Suprapubic skin (tissue), 4 donors: ENCODE measurements at regions not wholly inside any gene's neighbourhood (a gene's known extent, or its start where the extent isn't known, plus 50 kb on each side); places are given as distances from the start of the nearest gene placed in this dataset.

Source experiments
- DNase-seq, 2 donors: peaks; one replicate each; pipeline ENCODE4 v3.0.0-alpha.2; 2019; ENCODE audit warnings: low spot score in 2 of 2
- H3K27ac ChIP-seq: fragments of 200-600 bp; sonication (generic); one replicate; pipeline ENCODE4 v1.5.1; 2019
- H3K27me3 ChIP-seq: fragments of 200-600 bp; sonication (generic); one replicate; pipeline ENCODE4 v1.5.1; 2019
- H3K36me3 ChIP-seq: fragments of 200-600 bp; sonication (generic); one replicate; pipeline ENCODE4 v1.5.1; 2019
- H3K4me1 ChIP-seq: fragments of 200-600 bp; sonication (generic); one replicate; pipeline ENCODE4 v1.5.1; 2019
- H3K4me3 ChIP-seq: fragments of 200-600 bp; sonication (generic); one replicate; pipeline ENCODE4 v1.5.1; 2019; ENCODE audit warnings: mild to moderate bottlenecking
- H3K9me3 ChIP-seq: fragments of 200-600 bp; sonication (generic); one replicate; pipeline ENCODE4 v1.5.1; 2019
- EP300 ChIP-seq: sonication (generic); formaldehyde crosslinking; IDR thresholded peaks from one replicate; pipeline ENCODE4 v1.6.1; 2017; ENCODE audit warnings: antibody characterized with exemption
- POLR2A ChIP-seq, 2 donors: fragments of 450-650 bp; IDR thresholded peaks; one replicate each; pipeline ENCODE4 v1.6.1; 2017; ENCODE audit warnings: antibody characterized with exemption in 2 of 2, mild to moderate bottlenecking in 2 of 2, moderate library complexity in 2 of 2
- POLR2AphosphoS5 ChIP-seq, 3 donors: sonication (generic); formaldehyde crosslinking; IDR thresholded peaks; one replicate each; pipeline ENCODE4 v1.6.1; 2017; ENCODE audit warnings: antibody characterized with exemption in 3 of 3
- WGBS: methylation state at CpG from one replicate; pipeline ENCODE4 v1.1.5; 2018; 5-methylcytosine and 5-hydroxymethylcytosine counted together
- TF ChIP-seq, protein P1 (sequence below), 2 donors: fragments of 200-600 bp in 1 of 2; fragments of 450-650 bp in 1 of 2; sonication (generic) in 1 of 2; IDR thresholded peaks; one replicate each; pipeline ENCODE4 v1.5.1; 2016 to 2019; ENCODE audit warnings: antibody characterized with exemption in 2 of 2, mild to moderate bottlenecking in 1 of 2, moderate library complexity in 1 of 2

- Histone ChIP-seq H3K4me3 (no peak overlapping the region), H3K4me1 (no peaks in the 10 kb centered on the region), H3K27ac (no peak overlapping the region), H3K9me3 (no peaks in the 10 kb centered on the region), H3K36me3 (no peaks in the 10 kb centered on the region), H3K27me3 (no peaks in the 10 kb centered on the region)
- WGBS, result 57% methylated on average over 3 of the region's 3 CpGs
- TF ChIP-seq EP300 (no peak), POLR2AphosphoS5 (IDR thresholded peaks at IDR 0.05) (no peak), POLR2A (IDR thresholded peaks at IDR 0.05) (no peak)
- TF ChIP-seq, protein P1, sequence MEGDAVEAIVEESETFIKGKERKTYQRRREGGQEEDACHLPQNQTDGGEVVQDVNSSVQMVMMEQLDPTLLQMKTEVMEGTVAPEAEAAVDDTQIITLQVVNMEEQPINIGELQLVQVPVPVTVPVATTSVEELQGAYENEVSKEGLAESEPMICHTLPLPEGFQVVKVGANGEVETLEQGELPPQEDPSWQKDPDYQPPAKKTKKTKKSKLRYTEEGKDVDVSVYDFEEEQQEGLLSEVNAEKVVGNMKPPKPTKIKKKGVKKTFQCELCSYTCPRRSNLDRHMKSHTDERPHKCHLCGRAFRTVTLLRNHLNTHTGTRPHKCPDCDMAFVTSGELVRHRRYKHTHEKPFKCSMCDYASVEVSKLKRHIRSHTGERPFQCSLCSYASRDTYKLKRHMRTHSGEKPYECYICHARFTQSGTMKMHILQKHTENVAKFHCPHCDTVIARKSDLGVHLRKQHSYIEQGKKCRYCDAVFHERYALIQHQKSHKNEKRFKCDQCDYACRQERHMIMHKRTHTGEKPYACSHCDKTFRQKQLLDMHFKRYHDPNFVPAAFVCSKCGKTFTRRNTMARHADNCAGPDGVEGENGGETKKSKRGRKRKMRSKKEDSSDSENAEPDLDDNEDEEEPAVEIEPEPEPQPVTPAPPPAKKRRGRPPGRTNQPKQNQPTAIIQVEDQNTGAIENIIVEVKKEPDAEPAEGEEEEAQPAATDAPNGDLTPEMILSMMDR (IDR thresholded peaks at IDR 0.05), result no peak
- no peak for DNase-seq
Measured at GRCh38 chr4:112753333-112753732, 116.4 kb downstream of the LARP7 start.

DNA sequence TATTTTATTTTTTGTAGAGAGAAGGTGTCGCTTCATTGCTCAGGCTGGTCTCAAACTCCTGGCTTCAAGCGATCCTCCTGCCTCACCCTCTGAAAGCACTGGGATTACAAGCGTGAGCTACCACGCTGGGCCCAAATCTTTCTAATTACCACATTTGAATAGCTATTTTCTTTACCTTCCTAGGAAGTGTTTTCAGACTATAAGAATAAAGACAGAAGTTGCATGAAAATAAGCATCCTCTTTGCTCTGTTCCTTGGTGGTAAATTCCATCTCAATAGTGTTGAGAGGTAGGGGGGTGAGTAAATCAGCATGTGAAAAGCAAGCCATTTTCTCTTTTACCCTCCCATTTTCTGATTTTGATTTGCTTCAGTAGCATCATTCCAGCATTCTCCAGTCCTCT lies 122.4 kb downstream of the LARP7 start:
- Histone ChIP-seq H3K27ac (no peak overlapping the region), H3K4me3 (no peak overlapping the region), H3K4me1 (peaks cover 3% of the 10 kb centered on the region), H3K9me3 (no peaks in the 10 kb centered on the region), H3K36me3 (no peaks in the 10 kb centered on the region), H3K27me3 (no peaks in the 10 kb centered on the region)
- DNase-seq, result no peak
- no peak for TF ChIP-seq EP300
- TF ChIP-seq POLR2AphosphoS5 (IDR thresholded peaks at IDR 0.05), result no peak
- 76% methylated on average over 4 of the region's 4 CpGs for WGBS

- no peaks in the 10 kb centered on the region for H3K36me3 ChIP-seq
- no peak for DNase-seq
- no peak overlapping the region for H3K4me3 ChIP-seq
- no peaks in the 10 kb centered on the region for H3K9me3 ChIP-seq
- WGBS, result 21% methylated on average over 5 of the region's 5 CpGs
- peaks cover 3% of the 10 kb centered on the region for H3K4me1 ChIP-seq
- H3K27me3 ChIP-seq, result no peaks in the 10 kb centered on the region
- H3K27ac ChIP-seq, result no peak overlapping the region
- no peak for TF ChIP-seq POLR2A (IDR thresholded peaks at IDR 0.05)
- TF ChIP-seq, protein P1 (IDR thresholded peaks at IDR 0.05), result no peak
- no peak for TF ChIP-seq EP300
Measured at GRCh38 chr4:112765317-112765974, 128.5 kb downstream of the LARP7 start.

GRCh38 chr4:112766422-112766821 lies 129.5 kb downstream of the LARP7 start:
- 45% methylated on average over 3 of the region's 3 CpGs for WGBS
- H3K4me3 ChIP-seq, result no peak overlapping the region
- TF ChIP-seq, protein P1 (IDR thresholded peaks at IDR 0.05), result no peak
- no peak for TF ChIP-seq EP300
- no peak for TF ChIP-seq POLR2AphosphoS5 (IDR thresholded peaks at IDR 0.05)
- no peak for TF ChIP-seq POLR2A (IDR thresholded peaks at IDR 0.05)
- peaks cover 3% of the 10 kb centered on the region for H3K4me1 ChIP-seq
- no peaks in the 10 kb centered on the region for H3K36me3 ChIP-seq
- no peaks in the 10 kb centered on the region for H3K9me3 ChIP-seq
- no peak for DNase-seq
- H3K27me3 ChIP-seq, result no peaks in the 10 kb centered on the region
- no peak overlapping the region for H3K27ac ChIP-seq

- 87% methylated on average over 6 of the region's 6 CpGs for WGBS
- no peak overlapping the region for H3K27ac ChIP-seq
- TF ChIP-seq, protein P1 (IDR thresholded peaks at IDR 0.05), result no peak
- no peak for TF ChIP-seq POLR2A (IDR thresholded peaks at IDR 0.05)
- no peak for TF ChIP-seq EP300
- peaks cover 3% of the 10 kb centered on the region for H3K4me1 ChIP-seq
- no peaks in the 10 kb centered on the region for H3K27me3 ChIP-seq
- no peaks in the 10 kb centered on the region for H3K9me3 ChIP-seq
- no peaks in the 10 kb centered on the region for H3K36me3 ChIP-seq
- no peak for DNase-seq
- no peak overlapping the region for H3K4me3 ChIP-seq
Measured at GRCh38 chr4:112767386-112767785, 130.4 kb downstream of the LARP7 start.

DNA sequence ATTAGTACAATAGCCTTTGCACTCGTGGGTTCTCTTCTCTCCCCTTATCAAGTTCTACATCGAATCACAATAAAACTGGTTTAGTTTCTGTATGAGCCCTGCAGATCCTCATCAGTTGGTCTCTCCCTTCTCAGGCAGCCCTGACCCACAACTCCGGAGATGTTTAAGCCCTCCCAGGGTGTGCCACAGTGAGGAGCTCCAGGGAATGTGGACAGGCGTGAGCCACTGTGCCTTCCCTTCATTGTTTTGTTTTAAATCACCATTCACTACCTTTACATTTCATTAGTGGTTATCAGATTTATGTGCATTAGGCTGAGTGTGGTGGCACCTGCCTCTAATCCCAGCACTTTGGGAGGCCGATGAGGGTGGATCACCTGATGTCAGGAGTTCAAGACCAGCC lies 133.2 kb downstream of the LARP7 start:
- no peak for DNase-seq
- Histone ChIP-seq H3K9me3 (no peaks in the 10 kb centered on the region), H3K4me3 (no peak overlapping the region), H3K27me3 (no peaks in the 10 kb centered on the region), H3K36me3 (no peaks in the 10 kb centered on the region), H3K4me1 (no peaks in the 10 kb centered on the region), H3K27ac (no peak overlapping the region)
- TF ChIP-seq POLR2AphosphoS5 (IDR thresholded peaks at IDR 0.05), result no peak
- WGBS, result 84% methylated on average over 5 of the region's 5 CpGs
